ENCODE measurements at regions not wholly inside any gene's neighbourhood (a gene's known extent, or its start where the extent isn't known, plus 50 kb on each side); places are given as distances from the start of the nearest gene placed in this dataset.

- H3K27me3 Mint-ChIP-seq (ENCODE audit: low read depth in 3 of 3), result peaks cover 0 to 2% (median 0%) of the 10 kb centered on the region in 3 donors
- no peaks in the 10 kb centered on the region for H3K36me3 Mint-ChIP-seq
- no peaks in the 10 kb centered on the region for H3K4me1 Mint-ChIP-seq
- H3K9me3 Mint-ChIP-seq, result peaks cover 7 to 26% (median 15%) of the 10 kb centered on the region in 7 donors
- Histone ChIP-seq H3K9me3 (replicated peaks in 1 of 2; ENCODE audit: control insufficient read depth in 1 of 2, insufficient read depth in 1 of 2, low read length in 2 of 2) (peaks cover 10 to 32% of the 10 kb centered on the region in 2 donors), H3K27me3 (ENCODE audit: control insufficient read depth in 2 of 2, insufficient read depth in 2 of 2, low read length in 2 of 2) (no peaks in the 10 kb centered on the region), H4K20me1 (ENCODE audit: insufficient read depth, low read length) (no peaks in the 10 kb centered on the region), H3K79me2 (ENCODE audit: insufficient read depth, low read length) (no peaks in the 10 kb centered on the region), H2AFZ (ENCODE audit: insufficient read depth, low read depth, low read length, poor library complexity, severe bottlenecking) (no peak overlapping the region), H3K4me2 (replicated peaks; ENCODE audit: extremely low read depth, low read length, poor library complexity, severe bottlenecking) (no peak overlapping the region), H3K4me1 (ENCODE audit: control insufficient read depth in 1 of 2, insufficient read depth in 2 of 2, low read length in 2 of 2) (no peaks in the 10 kb centered on the region), H3K36me3 (replicated peaks in 1 of 2; ENCODE audit: control insufficient read depth in 1 of 2, insufficient read depth in 2 of 2, low read length in 2 of 2) (no peaks in the 10 kb centered on the region), H3K4me3 (replicated peaks in 1 of 3; ENCODE audit: low read depth in 2 of 3, low read length in 3 of 3) (no peak overlapping the region), H3K27ac (ENCODE audit: low read depth in 1 of 2, low read length in 2 of 2) (no peak overlapping the region), H3K9ac (ENCODE audit: insufficient read depth, low read length, poor library complexity, severe bottlenecking) (no peak overlapping the region)
- no peak for TF ChIP-seq CTCF (IDR thresholded peaks at IDR 0.05)
- DNase-seq, result no peak
- H3K4me3 Mint-ChIP-seq, result no peak overlapping the region
- H3K27ac Mint-ChIP-seq, result no peak overlapping the region
- intact Hi-C loops (cut with micrococcal nuclease), result no loop called here
- 97% methylated on average over 5 of the region's 6 CpGs for WGBS (ENCODE audit: insufficient coverage)
These were observed 903.7 kb upstream of the USP15 start for GRCh38 chr12:61356485-61356884.

- H3K4me3 Mint-ChIP-seq, result no peak overlapping the region
- H3K27ac Mint-ChIP-seq, result no peak overlapping the region
- Histone ChIP-seq H3K4me1 (ENCODE audit: control insufficient read depth in 1 of 2, insufficient read depth in 2 of 2, low read length in 2 of 2) (no peaks in the 10 kb centered on the region), H3K36me3 (replicated peaks in 1 of 2; ENCODE audit: control insufficient read depth in 1 of 2, insufficient read depth in 2 of 2, low read length in 2 of 2) (no peaks in the 10 kb centered on the region), H3K9ac (ENCODE audit: insufficient read depth, low read length, poor library complexity, severe bottlenecking) (no peak overlapping the region), H2AFZ (ENCODE audit: insufficient read depth, low read depth, low read length, poor library complexity, severe bottlenecking) (no peak overlapping the region), H3K4me3 (replicated peaks in 1 of 3; ENCODE audit: low read depth in 2 of 3, low read length in 3 of 3) (no peak overlapping the region), H3K27me3 (ENCODE audit: control insufficient read depth in 2 of 2, insufficient read depth in 2 of 2, low read length in 2 of 2) (no peaks in the 10 kb centered on the region), H3K9me3 (replicated peaks in 1 of 2; ENCODE audit: control insufficient read depth in 1 of 2, insufficient read depth in 1 of 2, low read length in 2 of 2) (peaks cover 10 to 32% of the 10 kb centered on the region in 2 donors), H3K27ac (ENCODE audit: low read depth in 1 of 2, low read length in 2 of 2) (no peak overlapping the region), H3K4me2 (replicated peaks; ENCODE audit: extremely low read depth, low read length, poor library complexity, severe bottlenecking) (no peak overlapping the region), H3K79me2 (ENCODE audit: insufficient read depth, low read length) (no peaks in the 10 kb centered on the region), H4K20me1 (ENCODE audit: insufficient read depth, low read length) (no peaks in the 10 kb centered on the region)
- peaks cover 0 to 2% (median 0%) of the 10 kb centered on the region in 3 donors for H3K27me3 Mint-ChIP-seq (ENCODE audit: low read depth in 3 of 3)
- no peaks in the 10 kb centered on the region for H3K36me3 Mint-ChIP-seq
- H3K4me1 Mint-ChIP-seq, result no peaks in the 10 kb centered on the region
- no peak for TF ChIP-seq CTCF (IDR thresholded peaks at IDR 0.05)
- intact Hi-C loops (cut with micrococcal nuclease), result no loop called here
- peaks cover 7 to 26% (median 15%) of the 10 kb centered on the region in 7 donors for H3K9me3 Mint-ChIP-seq
- 100% methylated on average over 3 of the region's 4 CpGs for WGBS (ENCODE audit: insufficient coverage)
- DNase-seq, result no peak
These were observed 902.7 kb upstream of the USP15 start for GRCh38 chr12:61357496-61357895.

Data from CD14-positive monocyte (primary cell).